Chondrocyte (in vitro differentiated cells): ENCODE measurements at regions not wholly inside any gene's neighbourhood (a gene's known extent, or its start where the extent isn't known, plus 50 kb on each side); places are given as distances from the start of the nearest gene placed in this dataset.
A peak's percentile ranks its signal among the peaks of the same experiment; 100 is the strongest.

Source experiments
- DNase-seq: peaks from one replicate; pipeline ENCODE4 v3.0.0; 2021; ENCODE audit warnings: mixed read lengths, low spot score
- H3K27ac Mint-ChIP-seq: one replicate; pipeline ENCODE4 v1.8.0; 2021; ENCODE audit warnings: mild to moderate bottlenecking, moderate library complexity, mixed read lengths; ENCODE audit not compliant: unreplicated experiment
- H3K27me3 Mint-ChIP-seq: 2 replicates; pipeline ENCODE4 v1.8.0; 2021; ENCODE audit warnings: low read depth, mixed read lengths
- H3K36me3 Mint-ChIP-seq: 2 replicates; pipeline ENCODE4 v1.8.0; 2021; ENCODE audit warnings: low read depth, mixed read lengths
- H3K4me1 Mint-ChIP-seq: 2 replicates; pipeline ENCODE4 v1.8.0; 2021; ENCODE audit warnings: low read depth, mild to moderate bottlenecking, mixed read lengths
- H3K4me3 Mint-ChIP-seq: one replicate; pipeline ENCODE4 v1.8.0; 2021; ENCODE audit warnings: mild to moderate bottlenecking, moderate library complexity, mixed read lengths; ENCODE audit not compliant: unreplicated experiment
- H3K9me3 Mint-ChIP-seq: 2 replicates; pipeline ENCODE4 v1.8.0; 2021; ENCODE audit warnings: low read depth, mixed read lengths
- TF ChIP-seq, protein P1 (sequence below): fragments of 200-600 bp; sonication (generic); IDR thresholded peaks from 2 replicates; pipeline ENCODE4 v1.5.0; 2021; ENCODE audit warnings: antibody characterized with exemption, mild to moderate bottlenecking, moderate library complexity

DNA sequence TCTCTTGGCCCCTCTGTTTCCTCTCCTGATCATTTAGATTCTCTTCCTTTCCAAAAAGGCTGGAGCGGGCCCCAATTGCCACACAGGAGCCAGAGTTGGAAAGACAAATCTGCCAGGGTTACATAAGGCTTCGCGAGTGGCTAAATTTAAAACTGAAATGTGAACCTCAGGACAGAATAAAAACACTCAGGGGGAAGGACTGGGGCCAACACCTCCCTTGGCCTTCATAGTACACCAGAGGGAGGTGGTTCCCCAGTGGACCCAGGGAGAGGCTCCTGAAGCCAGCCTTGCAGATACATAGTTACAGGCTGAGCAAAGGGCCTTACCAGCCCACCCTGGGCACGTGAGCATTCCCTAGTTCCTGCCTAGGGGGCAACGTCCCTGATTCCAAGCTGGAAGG lies 150.1 kb downstream of the MN1 start:
- Mint-ChIP-seq H3K9me3 (peaks cover 4% of the 10 kb centered on the region), H3K4me1 (peaks cover 26% of the 10 kb centered on the region), H3K36me3 (peaks cover 1% of the 10 kb centered on the region), H3K4me3 (no peak overlapping the region), H3K27ac (no peak overlapping the region), H3K27me3 (no peaks in the 10 kb centered on the region)
- TF ChIP-seq, protein P1, sequence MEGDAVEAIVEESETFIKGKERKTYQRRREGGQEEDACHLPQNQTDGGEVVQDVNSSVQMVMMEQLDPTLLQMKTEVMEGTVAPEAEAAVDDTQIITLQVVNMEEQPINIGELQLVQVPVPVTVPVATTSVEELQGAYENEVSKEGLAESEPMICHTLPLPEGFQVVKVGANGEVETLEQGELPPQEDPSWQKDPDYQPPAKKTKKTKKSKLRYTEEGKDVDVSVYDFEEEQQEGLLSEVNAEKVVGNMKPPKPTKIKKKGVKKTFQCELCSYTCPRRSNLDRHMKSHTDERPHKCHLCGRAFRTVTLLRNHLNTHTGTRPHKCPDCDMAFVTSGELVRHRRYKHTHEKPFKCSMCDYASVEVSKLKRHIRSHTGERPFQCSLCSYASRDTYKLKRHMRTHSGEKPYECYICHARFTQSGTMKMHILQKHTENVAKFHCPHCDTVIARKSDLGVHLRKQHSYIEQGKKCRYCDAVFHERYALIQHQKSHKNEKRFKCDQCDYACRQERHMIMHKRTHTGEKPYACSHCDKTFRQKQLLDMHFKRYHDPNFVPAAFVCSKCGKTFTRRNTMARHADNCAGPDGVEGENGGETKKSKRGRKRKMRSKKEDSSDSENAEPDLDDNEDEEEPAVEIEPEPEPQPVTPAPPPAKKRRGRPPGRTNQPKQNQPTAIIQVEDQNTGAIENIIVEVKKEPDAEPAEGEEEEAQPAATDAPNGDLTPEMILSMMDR, result peak; percentile 14
- peak; percentile 26 for DNase-seq

DNA sequence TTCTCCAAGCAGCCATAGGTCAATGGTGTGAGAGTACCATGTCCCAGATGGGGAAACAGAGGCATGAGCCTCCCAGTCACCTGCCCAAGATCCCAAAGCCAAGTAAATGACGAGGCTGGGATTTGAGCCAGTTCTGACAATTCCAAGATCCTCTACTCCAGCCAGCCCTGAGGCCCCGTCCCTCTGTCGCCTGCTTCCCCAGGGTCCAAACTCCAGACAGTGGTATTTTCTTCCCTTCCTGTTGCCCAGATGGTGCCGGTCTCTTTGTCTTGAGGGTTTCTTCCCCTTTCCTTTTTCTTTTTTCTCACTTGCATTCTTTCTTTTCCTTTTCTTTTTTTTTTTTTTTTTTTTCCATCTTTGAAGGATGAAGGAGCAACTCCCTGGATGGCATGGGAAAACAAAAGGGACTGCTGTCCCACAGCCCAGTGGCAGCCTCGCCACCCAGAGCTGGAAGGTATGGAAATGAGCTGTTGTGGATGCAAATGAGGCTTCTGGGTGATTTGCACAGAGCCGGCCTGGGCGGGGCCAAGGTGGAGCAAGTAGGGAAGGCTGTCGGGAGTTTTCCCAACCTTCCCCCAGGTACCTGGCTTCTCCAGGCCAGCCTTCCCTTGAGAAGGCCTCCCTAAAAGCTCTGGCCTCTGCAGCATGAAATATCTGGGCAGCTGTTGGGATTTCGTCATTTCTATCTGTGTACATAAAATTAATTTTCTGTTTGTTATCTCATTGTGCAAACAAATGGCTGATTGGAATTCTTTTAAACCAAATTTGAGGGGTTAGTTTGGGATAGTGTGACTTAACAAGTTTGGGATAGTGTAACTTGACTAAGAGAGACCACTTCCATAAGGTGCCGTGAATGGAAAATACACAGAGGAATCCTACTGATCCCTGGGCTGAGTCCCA lies 146.8 kb downstream of the MN1 start:
- Mint-ChIP-seq H3K27ac (peak overlapping the region; percentile 17), H3K9me3 (peaks cover 11% of the 10 kb centered on the region), H3K4me1 (peaks cover 19% of the 10 kb centered on the region), H3K36me3 (no peaks in the 10 kb centered on the region), H3K4me3 (no peak overlapping the region), H3K27me3 (no peaks in the 10 kb centered on the region)
- TF ChIP-seq, protein P1, result no peak
- no peak for DNase-seq

DNA sequence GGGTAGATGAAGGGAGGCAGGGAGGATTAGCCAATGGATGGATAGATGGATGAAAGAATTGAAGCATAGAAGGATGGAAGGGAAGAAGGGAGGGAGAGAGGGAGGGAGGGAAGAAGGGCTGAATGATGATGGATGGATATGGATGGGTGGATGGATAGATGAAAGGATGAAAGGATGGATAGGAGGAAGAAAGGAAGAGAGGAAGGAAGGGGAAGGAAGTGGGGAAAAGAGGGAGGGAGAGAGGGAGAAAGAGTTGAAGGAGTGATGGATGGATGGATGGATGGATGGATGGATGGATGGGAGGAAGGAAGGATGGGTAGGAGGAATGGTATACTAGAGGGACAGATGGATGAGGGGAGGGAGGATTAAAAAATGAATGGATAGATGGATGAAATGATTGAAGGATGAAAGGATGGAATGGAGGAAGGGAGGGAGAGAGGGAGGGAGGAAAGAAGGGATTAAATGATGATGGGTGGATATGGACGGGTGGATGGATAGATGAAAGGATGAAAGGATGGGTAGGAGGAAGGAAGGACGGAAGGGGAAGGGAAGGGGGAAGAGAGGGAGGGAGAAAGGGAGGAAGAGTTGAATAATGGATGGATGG lies 145.9 kb downstream of the MN1 start:
- H3K4me1 Mint-ChIP-seq, result peaks cover 19% of the 10 kb centered on the region
- no peaks in the 10 kb centered on the region for H3K27me3 Mint-ChIP-seq
- no peak for DNase-seq
- TF ChIP-seq, protein P1, result no peak
- no peak overlapping the region for H3K27ac Mint-ChIP-seq
- peaks cover 11% of the 10 kb centered on the region for H3K9me3 Mint-ChIP-seq
- no peaks in the 10 kb centered on the region for H3K36me3 Mint-ChIP-seq
- no peak overlapping the region for H3K4me3 Mint-ChIP-seq

DNA sequence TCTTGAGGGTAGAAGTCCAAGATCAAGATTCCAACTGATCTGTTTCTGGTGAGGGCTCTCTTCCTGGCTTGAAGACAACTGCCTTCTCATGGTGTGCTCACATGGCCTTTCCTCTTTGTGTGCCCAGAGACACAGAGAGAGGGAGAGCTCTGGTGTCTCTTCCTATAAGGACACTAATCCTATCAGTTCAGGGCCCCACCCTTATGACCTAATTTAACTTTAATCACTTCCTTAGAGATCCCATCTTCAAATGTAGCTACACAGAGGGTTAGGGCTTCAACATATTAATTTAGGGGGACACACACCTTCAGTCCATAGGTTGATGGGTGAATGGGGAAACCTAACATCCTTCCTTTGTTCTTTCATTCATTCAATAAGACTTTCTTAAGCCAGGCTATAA lies 144.6 kb downstream of the MN1 start:
- TF ChIP-seq, protein P1, result no peak
- no peak overlapping the region for H3K4me3 Mint-ChIP-seq
- H3K36me3 Mint-ChIP-seq, result no peaks in the 10 kb centered on the region
- H3K27me3 Mint-ChIP-seq, result no peaks in the 10 kb centered on the region
- H3K9me3 Mint-ChIP-seq, result peaks cover 11% of the 10 kb centered on the region
- peaks cover 6% of the 10 kb centered on the region for H3K4me1 Mint-ChIP-seq
- H3K27ac Mint-ChIP-seq, result no peak overlapping the region
- no peak for DNase-seq

DNA sequence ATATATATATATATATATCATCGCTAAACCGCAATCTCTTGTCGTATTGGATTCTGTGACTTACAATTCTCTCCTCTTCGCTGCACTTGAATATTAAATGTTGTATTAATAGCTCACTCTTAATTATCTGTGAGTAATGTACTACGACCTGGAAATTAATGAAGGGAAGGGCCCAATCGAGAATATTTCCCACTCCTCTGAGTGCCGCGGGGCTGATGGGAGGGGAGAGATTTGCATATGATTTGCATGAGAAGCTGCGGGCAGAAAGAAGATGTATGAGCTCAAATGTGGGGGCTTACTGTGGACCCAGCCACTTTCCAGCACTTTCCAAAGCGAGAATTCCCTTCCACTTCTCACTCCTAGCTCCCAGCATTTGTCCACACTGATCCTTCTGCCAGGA lies 141.2 kb downstream of the MN1 start:
- H3K4me1 Mint-ChIP-seq, result peaks cover 20% of the 10 kb centered on the region
- H3K27ac Mint-ChIP-seq, result no peak overlapping the region
- no peaks in the 10 kb centered on the region for H3K27me3 Mint-ChIP-seq
- TF ChIP-seq, protein P1, result no peak
- H3K4me3 Mint-ChIP-seq, result no peak overlapping the region
- no peak for DNase-seq
- peaks cover 11% of the 10 kb centered on the region for H3K9me3 Mint-ChIP-seq
- H3K36me3 Mint-ChIP-seq, result no peaks in the 10 kb centered on the region
